ENCODE measurements at regions not wholly inside any gene's neighbourhood (a gene's known extent, or its start where the extent isn't known, plus 50 kb on each side); places are given as distances from the start of the nearest gene placed in this dataset.

GRCh38 chr1:239617731-239618130 lies 231.4 kb downstream of the CHRM3 start:
- no peak for TF ChIP-seq POLR2AphosphoS5 (IDR thresholded peaks at IDR 0.05)
- TF ChIP-seq POLR2A (IDR thresholded peaks at IDR 0.05), result no peak

Measured in breast epithelium (tissue), 3 donors.